HG03196 (cell line): ENCODE measurements at regions not wholly inside any gene's neighbourhood (a gene's known extent, or its start where the extent isn't known, plus 50 kb on each side); places are given as distances from the start of the nearest gene placed in this dataset.
A peak's percentile ranks its signal among the peaks of the same experiment; 100 is the strongest.
"Not testable (repeated sequence)": the region's sequence is repeated elsewhere in the genome, so short reads cannot be mapped to it uniquely, and the experiment has no call there.

Experiments used
- ATAC-seq: cut with Tn5 transposase; IDR thresholded peaks from one replicate; pipeline ENCODE4 v1.9.1; 2021; ENCODE audit not compliant: unreplicated experiment

- ATAC-seq = no peak
Observed at GRCh38 chr6:150299873-150300485, 68.8 kb upstream of the IYD start.

- ATAC-seq = peak; percentile 84
Observed at GRCh38 chr6:150301846-150302519, 66.8 kb upstream of the IYD start.

DNA sequence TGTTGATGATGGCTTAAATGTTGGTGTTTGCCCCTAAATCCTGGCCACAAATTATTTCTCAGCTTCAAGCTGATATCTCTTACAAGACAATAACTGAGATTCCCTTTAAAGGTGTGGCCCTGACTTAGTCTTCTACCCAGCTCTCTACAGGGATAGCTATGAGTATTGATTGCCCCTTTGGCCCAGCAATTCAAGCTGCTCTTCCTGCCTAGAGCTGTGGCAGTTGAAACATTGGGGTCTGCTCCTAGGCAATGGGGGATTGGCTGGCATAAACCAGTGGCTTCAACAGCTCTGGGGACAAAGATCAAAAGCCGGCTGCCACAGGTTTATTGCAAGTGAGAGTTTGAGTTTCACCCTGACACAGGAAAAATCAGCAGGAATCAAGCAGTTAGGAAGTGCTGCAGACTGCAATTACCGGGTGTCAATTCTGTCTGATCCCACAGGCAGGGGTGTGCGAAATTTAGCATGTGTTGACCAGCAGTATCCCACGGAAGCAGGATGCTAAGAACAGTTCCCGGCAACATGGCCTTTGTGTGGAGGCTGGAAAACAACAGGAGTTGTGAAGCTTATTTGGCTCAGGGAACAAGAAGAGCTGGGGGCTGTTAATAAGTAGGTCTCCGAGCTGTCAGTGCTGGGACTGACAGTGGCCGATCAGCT, 66.2 kb upstream of the IYD start:
- no peak for ATAC-seq

- ATAC-seq = no peak
Observed at GRCh38 chr6:150303256-150303655, 65.6 kb upstream of the IYD start.

DNA sequence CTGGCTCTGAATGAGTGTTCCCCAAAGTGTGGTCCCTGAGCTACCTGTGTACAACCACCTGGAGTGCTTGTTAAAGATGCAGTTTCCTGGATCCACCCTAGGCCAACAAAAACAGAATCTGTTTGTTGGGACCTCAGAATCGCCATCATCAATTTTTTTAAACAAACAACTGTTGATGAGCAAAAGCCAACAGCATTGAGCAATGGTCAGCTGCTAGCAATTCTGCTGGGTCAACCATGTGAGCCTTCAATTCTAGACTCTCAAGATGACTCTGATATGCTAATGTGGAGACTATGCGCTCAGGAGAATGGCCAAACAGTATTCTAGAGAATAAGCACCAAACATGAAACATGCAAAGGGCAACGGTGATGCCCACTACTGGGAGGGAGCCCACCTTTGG, 64.4 kb upstream of the IYD start:
- ATAC-seq = no peak

DNA sequence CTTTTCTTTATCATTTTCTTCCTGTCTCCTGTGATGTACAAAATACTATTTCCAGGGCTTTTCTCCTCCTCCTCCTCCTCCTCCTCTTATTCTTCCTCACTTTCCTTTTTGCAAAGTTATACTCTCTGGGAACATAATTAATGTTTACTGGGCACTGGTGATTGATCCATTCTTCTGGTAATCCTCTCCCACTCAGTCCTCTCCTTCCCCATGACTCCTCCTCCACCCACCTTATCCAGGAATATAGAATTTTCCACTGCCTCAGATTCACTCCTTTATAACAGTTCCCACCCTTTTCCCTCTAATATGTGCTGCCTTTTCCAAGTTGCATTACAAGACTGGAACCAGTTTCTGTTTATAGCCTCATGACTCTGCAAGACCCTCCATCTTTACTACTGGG, 62.5 kb upstream of the IYD start:
- no peak for ATAC-seq

GRCh38 chr6:150307520-150307919, 61.3 kb upstream of the IYD start:
- no peak for ATAC-seq

DNA sequence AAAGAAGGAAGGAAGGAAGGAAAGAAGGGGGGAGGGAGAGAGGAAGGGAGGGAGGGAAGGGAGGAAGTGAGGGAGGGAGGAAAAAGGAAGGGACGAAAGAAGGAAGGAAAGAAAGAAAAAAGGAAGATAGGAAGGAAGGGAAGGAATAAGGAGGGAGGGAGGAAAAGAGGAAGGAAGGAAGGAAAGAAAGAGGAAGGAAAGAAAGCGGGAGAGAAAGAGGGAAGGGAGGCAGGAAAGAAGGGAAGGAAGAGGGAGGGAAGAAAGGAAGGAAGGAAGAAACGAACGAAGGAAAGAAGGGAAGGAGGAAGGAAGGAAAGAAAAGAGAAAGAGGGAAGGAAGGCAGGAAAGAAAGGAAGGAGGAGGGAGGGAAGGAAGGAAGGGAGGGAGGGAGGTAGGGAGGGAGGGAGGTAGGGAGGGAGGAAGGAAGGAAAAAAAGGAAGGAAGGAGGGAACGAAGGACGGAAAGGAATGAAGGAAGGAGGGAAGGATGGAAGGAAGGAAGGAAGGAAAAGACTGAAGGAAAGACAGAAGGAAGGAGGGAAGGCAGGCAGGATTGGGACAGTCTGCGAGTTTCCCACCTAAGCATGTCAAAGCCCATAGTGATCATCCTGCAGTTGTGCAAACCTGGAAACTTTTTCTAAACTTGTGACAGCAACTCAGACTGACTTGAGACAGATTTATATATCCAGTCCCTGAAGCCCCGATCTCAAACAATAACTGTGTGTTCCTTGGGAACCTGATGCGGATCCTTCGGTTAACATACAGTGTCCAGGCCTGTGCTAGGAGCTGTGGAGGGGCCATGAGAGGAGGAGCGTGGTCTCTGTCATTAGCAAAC, 59.8 kb upstream of the IYD start:
- no peak for ATAC-seq

DNA sequence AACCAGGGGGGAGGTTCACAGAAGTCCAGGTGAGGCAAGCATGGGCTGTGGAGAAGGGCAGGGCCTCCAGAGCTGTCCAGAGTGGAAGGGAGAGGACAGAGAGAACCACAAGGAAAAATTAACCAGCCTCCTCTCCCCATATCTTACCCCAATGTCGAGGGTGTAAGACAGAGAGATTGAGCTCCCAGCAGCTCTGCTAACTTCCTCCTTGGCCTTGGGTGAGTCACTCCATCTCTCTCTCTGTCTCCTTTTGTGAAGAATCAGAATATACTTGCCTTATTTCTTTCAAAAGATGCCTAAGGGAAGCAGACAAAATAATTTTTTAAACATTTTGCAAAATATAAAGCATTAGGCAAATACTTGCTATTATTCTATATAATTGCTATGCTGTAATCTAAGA, 58.3 kb upstream of the IYD start:
- ATAC-seq = no peak

GRCh38 chr6:150311149-150311944, 57.5 kb upstream of the IYD start:
- not testable (repeated sequence) for ATAC-seq

- no peak for ATAC-seq
Observed at GRCh38 chr6:150312395-150312794, 56.4 kb upstream of the IYD start.

DNA sequence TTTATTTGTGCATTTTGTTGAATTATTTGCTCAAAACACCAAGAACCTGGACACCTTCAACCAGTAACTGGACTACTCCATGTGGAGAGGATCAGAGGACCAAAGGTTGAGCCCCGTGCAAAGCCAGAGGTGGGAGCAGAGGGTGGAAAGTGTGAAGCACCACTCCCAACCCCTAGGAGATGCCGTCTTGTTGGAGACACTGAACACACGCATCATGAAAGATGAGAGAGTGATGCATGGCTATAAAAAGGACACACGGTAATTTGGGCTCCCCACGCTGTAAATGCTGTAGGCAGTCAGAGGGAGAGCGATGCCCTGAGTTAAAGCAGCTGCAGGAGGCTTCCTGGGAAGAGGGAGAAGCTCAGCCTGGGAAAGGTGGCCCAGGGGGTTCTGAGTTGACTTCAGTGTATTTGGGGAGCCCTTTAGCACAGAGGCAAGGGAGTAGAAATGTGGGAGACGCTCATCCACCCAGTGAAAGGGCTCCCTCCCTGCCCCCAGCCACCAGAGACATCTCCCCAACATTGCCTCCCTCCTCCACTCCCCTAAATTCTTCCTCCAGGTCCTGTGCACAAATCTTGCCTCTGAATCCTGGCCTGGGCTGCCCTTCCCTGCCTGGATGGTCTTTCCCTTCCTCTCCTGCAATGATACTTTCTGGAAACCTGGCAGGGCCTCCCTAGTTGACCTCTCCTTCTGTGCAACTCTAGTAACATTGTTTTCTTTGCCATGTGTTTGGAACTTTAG, 55.8 kb upstream of the IYD start:
- ATAC-seq = no peak

GRCh38 chr6:150313781-150314180, 55.0 kb upstream of the IYD start:
- no peak for ATAC-seq

GRCh38 chr6:150314230-150315188, 54.3 kb upstream of the IYD start:
- no peak for ATAC-seq

GRCh38 chr6:150315626-150316025, 53.2 kb upstream of the IYD start:
- ATAC-seq = no peak

- ATAC-seq = no peak
Observed at GRCh38 chr6:150316936-150317335, 51.9 kb upstream of the IYD start.
